GM12873 (cell line): ENCODE measurements at regions not wholly inside any gene's neighbourhood (a gene's known extent, or its start where the extent isn't known, plus 50 kb on each side); places are given as distances from the start of the nearest gene placed in this dataset.

Experiments
- CTCF ChIP-seq: IDR thresholded peaks from 2 replicates; pipeline ENCODE4 v1.5.1; 2012; ENCODE audit warnings: low read depth, mild to moderate bottlenecking, moderate library complexity, low read length, control low read depth; ENCODE audit not compliant: insufficient read depth; ENCODE audit errors: missing control alignments

GRCh38 chr9:108117795-108118194 lies 628.2 kb upstream of the KLF4 start:
- no peak for TF ChIP-seq CTCF

GRCh38 chr9:108117306-108117705 lies 627.7 kb upstream of the KLF4 start:
- no peak for TF ChIP-seq CTCF

DNA sequence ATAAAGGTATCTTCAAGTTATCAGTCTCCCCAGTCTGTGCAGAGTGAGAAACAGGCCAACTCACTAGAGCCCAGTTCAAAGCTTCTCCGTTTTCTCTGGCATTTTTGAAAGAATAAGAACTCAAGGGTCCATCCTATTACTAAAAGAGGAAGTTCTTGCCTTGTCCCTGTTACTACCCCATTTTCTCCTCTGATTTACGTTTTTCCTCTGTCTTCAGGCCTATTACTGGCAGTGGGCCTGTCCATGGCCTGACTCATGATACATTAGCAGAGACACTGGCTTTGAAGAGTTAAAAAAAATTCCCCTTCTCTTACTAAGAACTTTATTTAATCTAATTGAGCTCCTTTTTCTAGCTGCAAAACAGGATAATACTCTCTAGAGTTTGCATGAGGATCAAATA lies 624.0 kb upstream of the KLF4 start:
- TF ChIP-seq CTCF, result no peak

GRCh38 chr9:108109927-108110690 lies 620.5 kb upstream of the KLF4 start:
- no peak for TF ChIP-seq CTCF

- TF ChIP-seq CTCF, result no peak
Observed at GRCh38 chr9:108108852-108109448, 619.4 kb upstream of the KLF4 start.

- no peak for TF ChIP-seq CTCF
Observed at GRCh38 chr9:108108280-108108851, 618.8 kb upstream of the KLF4 start.

DNA sequence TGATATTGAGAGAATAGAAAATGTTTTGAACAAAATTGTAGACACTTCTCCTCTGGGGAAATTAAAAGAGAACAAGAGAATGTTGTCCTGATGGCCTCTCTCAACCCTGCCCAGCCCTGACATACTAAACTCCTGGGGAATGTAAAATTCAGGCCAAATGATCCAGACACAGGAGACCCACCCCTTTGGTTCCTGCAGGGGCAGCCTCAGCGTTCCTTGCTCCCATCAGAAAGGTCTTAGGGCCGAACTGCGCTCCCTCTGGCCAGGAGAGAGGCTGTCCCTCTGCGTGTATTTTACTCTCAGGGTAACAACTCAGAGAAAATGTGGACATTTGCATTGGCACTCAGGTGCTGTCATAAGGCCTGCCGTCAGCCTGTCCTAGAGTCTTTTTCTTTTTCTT lies 616.3 kb upstream of the KLF4 start:
- TF ChIP-seq CTCF, result no peak
